Testis (tissue), 2 donors: ENCODE measurements at regions not wholly inside any gene's neighbourhood (a gene's known extent, or its start where the extent isn't known, plus 50 kb on each side); places are given as distances from the start of the nearest gene placed in this dataset.

Experiments used
- CTCF ChIP-seq, 3 experiments: fragments of 450-650 bp in 2 of 3; fragments of 200-600 bp in 1 of 3; sonication (generic) in 1 of 3; IDR thresholded peaks; one replicate each; pipeline ENCODE4 v1.5.1; 2016 to 2019; ENCODE audit warnings: antibody characterized with exemption in 3 of 3, mild to moderate bottlenecking in 2 of 3, moderate library complexity in 1 of 3
- POLR2A ChIP-seq: fragments of 450-650 bp; IDR thresholded peaks from one replicate; pipeline ENCODE4 v1.6.1; 2017; ENCODE audit warnings: antibody characterized with exemption, mild to moderate bottlenecking, moderate library complexity

- TF ChIP-seq CTCF (IDR thresholded peaks at IDR 0.05) = no peak
- no peak for TF ChIP-seq POLR2A
These were observed 669.6 kb upstream of the FAM241A start for GRCh38 chr4:111475666-111476065.
